ENCODE measurements at regions not wholly inside any gene's neighbourhood (a gene's known extent, or its start where the extent isn't known, plus 50 kb on each side); places are given as distances from the start of the nearest gene placed in this dataset.

DNA sequence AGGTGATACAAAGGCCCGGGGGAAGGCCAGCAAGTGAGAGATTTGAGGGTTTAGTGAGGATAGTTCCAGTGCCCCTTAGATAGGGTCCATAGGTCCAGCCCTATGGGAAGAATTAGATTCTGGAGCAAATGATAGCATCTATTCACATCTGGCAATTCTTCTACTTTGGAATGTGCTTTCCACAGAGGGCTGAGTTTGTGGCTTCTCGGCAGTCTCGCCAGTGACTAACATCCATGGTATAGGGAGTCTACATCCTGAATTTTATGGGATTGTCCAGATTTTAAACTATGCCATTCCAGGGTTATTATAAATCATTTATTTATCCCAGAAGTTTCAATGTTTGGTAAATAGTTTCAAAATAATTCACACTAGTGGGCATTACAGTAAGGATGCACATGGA is 207.3 kb upstream of the ADO start:
- TF ChIP-seq, protein P1, sequence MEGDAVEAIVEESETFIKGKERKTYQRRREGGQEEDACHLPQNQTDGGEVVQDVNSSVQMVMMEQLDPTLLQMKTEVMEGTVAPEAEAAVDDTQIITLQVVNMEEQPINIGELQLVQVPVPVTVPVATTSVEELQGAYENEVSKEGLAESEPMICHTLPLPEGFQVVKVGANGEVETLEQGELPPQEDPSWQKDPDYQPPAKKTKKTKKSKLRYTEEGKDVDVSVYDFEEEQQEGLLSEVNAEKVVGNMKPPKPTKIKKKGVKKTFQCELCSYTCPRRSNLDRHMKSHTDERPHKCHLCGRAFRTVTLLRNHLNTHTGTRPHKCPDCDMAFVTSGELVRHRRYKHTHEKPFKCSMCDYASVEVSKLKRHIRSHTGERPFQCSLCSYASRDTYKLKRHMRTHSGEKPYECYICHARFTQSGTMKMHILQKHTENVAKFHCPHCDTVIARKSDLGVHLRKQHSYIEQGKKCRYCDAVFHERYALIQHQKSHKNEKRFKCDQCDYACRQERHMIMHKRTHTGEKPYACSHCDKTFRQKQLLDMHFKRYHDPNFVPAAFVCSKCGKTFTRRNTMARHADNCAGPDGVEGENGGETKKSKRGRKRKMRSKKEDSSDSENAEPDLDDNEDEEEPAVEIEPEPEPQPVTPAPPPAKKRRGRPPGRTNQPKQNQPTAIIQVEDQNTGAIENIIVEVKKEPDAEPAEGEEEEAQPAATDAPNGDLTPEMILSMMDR (IDR thresholded peaks at IDR 0.05; ENCODE audit: extremely low read depth in 1 of 2, insufficient read depth in 1 of 2, low read depth in 1 of 2, low read length in 2 of 2) = no peak
- TF ChIP-seq, protein P2, sequence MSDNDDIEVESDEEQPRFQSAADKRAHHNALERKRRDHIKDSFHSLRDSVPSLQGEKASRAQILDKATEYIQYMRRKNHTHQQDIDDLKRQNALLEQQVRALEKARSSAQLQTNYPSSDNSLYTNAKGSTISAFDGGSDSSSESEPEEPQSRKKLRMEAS (IDR thresholded peaks at IDR 0.05; ENCODE audit: insufficient read depth, insufficient read length) = no peak
- no peak for TF ChIP-seq POLR2A (IDR thresholded peaks at IDR 0.05; ENCODE audit: low read depth, low read length)
- no peak for TF ChIP-seq EZH2 (IDR thresholded peaks at IDR 0.05; ENCODE audit: borderline replicate concordance, low read depth, low read length, severe bottlenecking)
- no peak for TF ChIP-seq POLR2AphosphoS5 (IDR thresholded peaks at IDR 0.05; ENCODE audit: insufficient read depth, low read depth, low read length)
- TF ChIP-seq JUN (IDR thresholded peaks at IDR 0.05; ENCODE audit: borderline replicate concordance, insufficient read depth, insufficient read length, low read depth) = no peak
- TF ChIP-seq MYC (IDR thresholded peaks at IDR 0.05; ENCODE audit: low read depth, low read length) = no peak
- TF ChIP-seq FOS (IDR thresholded peaks at IDR 0.05; ENCODE audit: borderline replicate concordance, insufficient read depth, low read length) = no peak
